HUES48 (cell line): ENCODE measurements at regions not wholly inside any gene's neighbourhood (a gene's known extent, or its start where the extent isn't known, plus 50 kb on each side); places are given as distances from the start of the nearest gene placed in this dataset.

Source experiments
- H3K27ac ChIP-seq: one replicate; pipeline ENCODE4 v1.7.0; 2013; ENCODE audit warnings: low read depth, low read length, inconsistent platforms
- H3K27me3 ChIP-seq: 2 replicates; pipeline ENCODE4 v1.6.1; 2013; ENCODE audit warnings: mild to moderate bottlenecking, low read length; ENCODE audit not compliant: control insufficient read depth, insufficient read depth
- H3K36me3 ChIP-seq: 2 replicates; pipeline ENCODE4 v1.6.1; 2013; ENCODE audit warnings: low read length; ENCODE audit not compliant: control insufficient read depth, insufficient read depth
- H3K4me1 ChIP-seq: 2 replicates; pipeline ENCODE4 v1.6.1; 2013; ENCODE audit warnings: mild to moderate bottlenecking, low read length; ENCODE audit not compliant: control insufficient read depth, insufficient read depth
- H3K4me3 ChIP-seq: 2 replicates; pipeline ENCODE4 v1.5.1; 2013; ENCODE audit warnings: mild to moderate bottlenecking, low read depth, low read length
- H3K9ac ChIP-seq: 2 replicates; pipeline ENCODE4 v1.6.1; 2013; ENCODE audit warnings: mild to moderate bottlenecking, low read depth, low read length, moderate library complexity
- H3K9me3 ChIP-seq: 2 replicates; pipeline ENCODE4 v1.6.1; 2013; ENCODE audit warnings: low read length; ENCODE audit not compliant: control insufficient read depth, insufficient read depth

- no peaks in the 10 kb centered on the region for H3K4me1 ChIP-seq
- H3K27me3 ChIP-seq: no peaks in the 10 kb centered on the region
- H3K36me3 ChIP-seq: no peaks in the 10 kb centered on the region
- no peak overlapping the region for H3K9ac ChIP-seq
- H3K4me3 ChIP-seq: no peak overlapping the region
- H3K9me3 ChIP-seq: no peaks in the 10 kb centered on the region
- H3K27ac ChIP-seq: no peak overlapping the region
Observed at GRCh38 chr18:65016631-65017371, 734.0 kb upstream of the CDH7 start.

- Histone ChIP-seq H3K4me1 (no peaks in the 10 kb centered on the region), H3K4me3 (no peak overlapping the region), H3K9me3 (no peaks in the 10 kb centered on the region), H3K9ac (no peak overlapping the region), H3K27me3 (no peaks in the 10 kb centered on the region), H3K27ac (no peak overlapping the region), H3K36me3 (no peaks in the 10 kb centered on the region)
Observed at GRCh38 chr18:64994370-64994769, 756.4 kb upstream of the CDH7 start.

GRCh38 chr18:64993695-64994094, 757.1 kb upstream of the CDH7 start:
- Histone ChIP-seq H3K4me3 (no peak overlapping the region), H3K4me1 (no peaks in the 10 kb centered on the region), H3K36me3 (no peaks in the 10 kb centered on the region), H3K27me3 (no peaks in the 10 kb centered on the region), H3K9ac (no peak overlapping the region), H3K9me3 (no peaks in the 10 kb centered on the region), H3K27ac (no peak overlapping the region)

- H3K9me3 ChIP-seq: no peaks in the 10 kb centered on the region
- no peak overlapping the region for H3K9ac ChIP-seq
- H3K4me3 ChIP-seq: no peak overlapping the region
- no peak overlapping the region for H3K27ac ChIP-seq
- H3K4me1 ChIP-seq: no peaks in the 10 kb centered on the region
- no peaks in the 10 kb centered on the region for H3K27me3 ChIP-seq
- no peaks in the 10 kb centered on the region for H3K36me3 ChIP-seq
Observed at GRCh38 chr18:64992654-64993053, 758.2 kb upstream of the CDH7 start.

- Histone ChIP-seq H3K36me3 (no peaks in the 10 kb centered on the region), H3K9ac (no peak overlapping the region), H3K9me3 (no peaks in the 10 kb centered on the region), H3K27me3 (no peaks in the 10 kb centered on the region), H3K4me3 (no peak overlapping the region), H3K4me1 (no peaks in the 10 kb centered on the region), H3K27ac (no peak overlapping the region)
Observed at GRCh38 chr18:64991102-64991501, 759.7 kb upstream of the CDH7 start.

GRCh38 chr18:64986906-64987495, 763.8 kb upstream of the CDH7 start:
- no peak overlapping the region for H3K4me3 ChIP-seq
- H3K27me3 ChIP-seq: no peaks in the 10 kb centered on the region
- H3K36me3 ChIP-seq: no peaks in the 10 kb centered on the region
- no peak overlapping the region for H3K9ac ChIP-seq
- no peaks in the 10 kb centered on the region for H3K4me1 ChIP-seq
- 0 out of 2 replicates have a peak, but pooled peaks cover 4% of the 10 kb centered on the region for H3K9me3 ChIP-seq
- H3K27ac ChIP-seq: no peak overlapping the region

GRCh38 chr18:64983497-64984238, 767.1 kb upstream of the CDH7 start:
- no peaks in the 10 kb centered on the region for H3K4me1 ChIP-seq
- H3K27me3 ChIP-seq: no peaks in the 10 kb centered on the region
- H3K9me3 ChIP-seq: 0 out of 2 replicates have a peak, but pooled peaks cover 4% of the 10 kb centered on the region
- H3K36me3 ChIP-seq: no peaks in the 10 kb centered on the region
- no peak overlapping the region for H3K27ac ChIP-seq
- no peak overlapping the region for H3K4me3 ChIP-seq
- no peak overlapping the region for H3K9ac ChIP-seq

GRCh38 chr18:64982414-64983055, 768.3 kb upstream of the CDH7 start:
- Histone ChIP-seq H3K36me3 (no peaks in the 10 kb centered on the region), H3K27ac (no peak overlapping the region), H3K4me1 (no peaks in the 10 kb centered on the region), H3K4me3 (no peak overlapping the region), H3K9ac (no peak overlapping the region), H3K9me3 (0 out of 2 replicates have a peak, but pooled peaks cover 4% of the 10 kb centered on the region), H3K27me3 (no peaks in the 10 kb centered on the region)

- Histone ChIP-seq H3K4me3 (no peak overlapping the region), H3K9me3 (0 out of 2 replicates have a peak, but pooled peaks cover 4% of the 10 kb centered on the region), H3K9ac (no peak overlapping the region), H3K27ac (no peak overlapping the region), H3K36me3 (no peaks in the 10 kb centered on the region), H3K27me3 (no peaks in the 10 kb centered on the region), H3K4me1 (no peaks in the 10 kb centered on the region)
Observed at GRCh38 chr18:64981915-64982314, 768.9 kb upstream of the CDH7 start.

- Histone ChIP-seq H3K36me3 (no peaks in the 10 kb centered on the region), H3K27me3 (no peaks in the 10 kb centered on the region), H3K9ac (no peak overlapping the region), H3K4me3 (no peak overlapping the region), H3K4me1 (no peaks in the 10 kb centered on the region), H3K27ac (no peak overlapping the region), H3K9me3 (0 out of 2 replicates have a peak, but pooled peaks cover 4% of the 10 kb centered on the region)
Observed at GRCh38 chr18:64979791-64980190, 771.0 kb upstream of the CDH7 start.
